Fibroblast of lung (primary cell): ENCODE measurements at regions not wholly inside any gene's neighbourhood (a gene's known extent, or its start where the extent isn't known, plus 50 kb on each side); places are given as distances from the start of the nearest gene placed in this dataset.
A peak's percentile ranks its signal among the peaks of the same experiment; 100 is the strongest.

Experiments used
- DNase-seq, 2 donors: peaks; one replicate each; pipeline versions ENCODE4 v3.0.0 to v3.0.0-alpha.2; 2010; ENCODE audit warnings: low read depth in 2 of 2
- H2AFZ ChIP-seq: 2 replicates; pipeline ENCODE4 v1.5.1; 2012; ENCODE audit warnings: low read length, control low read depth, inconsistent platforms
- H3K27ac ChIP-seq: 2 replicates; pipeline ENCODE4 v1.5.1; 2011; ENCODE audit warnings: low read length, control low read depth; ENCODE audit not compliant: insufficient read depth
- H3K27me3 ChIP-seq: 2 replicates; pipeline ENCODE4 v1.5.1; 2011; ENCODE audit warnings: mild to moderate bottlenecking, low read length; ENCODE audit not compliant: control insufficient read depth, insufficient read depth
- H3K36me3 ChIP-seq: 2 replicates; pipeline ENCODE4 v1.5.1; 2011; ENCODE audit warnings: low read length; ENCODE audit not compliant: control insufficient read depth, insufficient read depth
- H3K4me1 ChIP-seq: 2 replicates; pipeline ENCODE4 v1.5.1; 2011; ENCODE audit warnings: low read length; ENCODE audit not compliant: control insufficient read depth, insufficient read depth; ENCODE audit errors: extremely low read depth
- H3K4me2 ChIP-seq: 2 replicates; pipeline ENCODE4 v1.5.1; 2011; ENCODE audit warnings: low read length, control low read depth; ENCODE audit not compliant: insufficient read depth; ENCODE audit errors: extremely low read depth
- H3K4me3 ChIP-seq, 4 experiments: fragments of 200-600 bp in 1 of 4; sonication (generic) in 1 of 4; replicated peaks in 1 of 4; 2 replicates each; pipeline ENCODE4 v1.5.1; 2011 to 2016; ENCODE audit warnings: low read length in 4 of 4, low read depth in 3 of 4, mild to moderate bottlenecking in 3 of 4, control low read depth in 2 of 4, inconsistent platforms in 1 of 4, mixed read lengths in 1 of 4; ENCODE audit not compliant: insufficient read depth in 1 of 4; ENCODE audit errors: control extremely low read depth in 1 of 4
- H3K79me2 ChIP-seq: 2 replicates; pipeline ENCODE4 v1.5.1; 2012; ENCODE audit warnings: mild to moderate bottlenecking, low read length, inconsistent platforms; ENCODE audit not compliant: control insufficient read depth, insufficient read depth
- H3K9ac ChIP-seq: 2 replicates; pipeline ENCODE4 v1.5.1; 2011; ENCODE audit warnings: mild to moderate bottlenecking, low read length, control low read depth; ENCODE audit not compliant: insufficient read depth
- H3K9me3 ChIP-seq: 2 replicates; pipeline ENCODE4 v1.5.1; 2012; ENCODE audit warnings: low read depth, low read length; ENCODE audit not compliant: control insufficient read depth, insufficient read depth
- H4K20me1 ChIP-seq: 2 replicates; pipeline ENCODE4 v1.5.1; 2011; ENCODE audit warnings: low read length; ENCODE audit not compliant: control insufficient read depth, insufficient read depth; ENCODE audit errors: extremely low read depth
- EZH2 ChIP-seq: IDR thresholded peaks from 2 replicates; pipeline ENCODE4 v1.5.1; 2012; ENCODE audit warnings: low read length, control low read depth, mild to moderate bottlenecking; ENCODE audit errors: missing control alignments
- TF ChIP-seq, protein P1 (sequence below), 2 donors: IDR thresholded peaks in 1 of 2; conservative IDR thresholded peaks in 1 of 2; 1 replicate in 1 of 2; 2 replicates in 1 of 2; pipeline ENCODE4 v1.5.1; 2011 to 2012; ENCODE audit warnings: low read length in 2 of 2, control low read depth in 1 of 2, inconsistent platforms in 1 of 2, low read depth in 1 of 2, mild to moderate bottlenecking in 1 of 2

DNA sequence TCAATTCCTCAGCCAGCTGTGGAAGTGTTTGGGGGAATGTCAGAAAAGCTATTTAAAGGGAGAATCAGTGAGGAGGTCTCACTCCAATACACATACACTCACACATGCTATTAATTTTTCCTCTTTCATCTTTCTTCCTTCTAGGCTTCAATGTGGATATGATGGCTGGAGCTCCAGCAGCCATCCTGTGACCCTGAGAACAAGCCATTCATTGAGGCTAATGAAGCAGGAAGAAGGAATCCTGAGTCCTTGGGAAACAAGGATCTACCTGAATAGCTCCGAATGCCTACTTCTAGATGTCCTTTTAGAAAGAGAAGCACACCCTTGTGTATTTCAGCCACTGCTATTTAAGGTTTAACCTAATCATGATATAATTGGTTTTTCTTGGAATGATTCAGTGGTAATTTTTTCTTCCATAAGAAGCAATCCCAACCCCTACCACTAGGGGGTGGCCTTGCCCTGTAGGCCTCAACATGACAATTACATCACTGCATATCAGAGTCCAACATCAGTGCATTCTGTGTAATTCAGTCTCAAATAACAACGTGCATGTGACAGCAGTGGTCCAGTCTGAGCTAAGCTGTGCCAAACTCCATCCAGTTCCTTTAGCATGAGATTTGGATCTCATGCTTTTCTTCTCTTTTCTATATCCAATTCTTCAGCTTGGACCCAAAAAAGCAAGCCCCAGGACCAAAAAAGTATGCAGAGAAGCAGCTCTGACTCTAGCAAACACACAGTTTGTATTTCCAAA lies 85.3 kb upstream of the ANKRD1 start:
- Histone ChIP-seq H3K36me3 (no peaks in the 10 kb centered on the region), H3K79me2 (no peaks in the 10 kb centered on the region), H3K27ac (no peak overlapping the region), H3K4me2 (no peak overlapping the region), H3K4me3 (no peak overlapping the region), H2AFZ (peak overlapping the region; percentile 8), H3K9me3 (no peaks in the 10 kb centered on the region), H4K20me1 (no peaks in the 10 kb centered on the region), H3K4me1 (no peaks in the 10 kb centered on the region), H3K9ac (no peak overlapping the region), H3K27me3 (no peaks in the 10 kb centered on the region)
- TF ChIP-seq, protein P1, sequence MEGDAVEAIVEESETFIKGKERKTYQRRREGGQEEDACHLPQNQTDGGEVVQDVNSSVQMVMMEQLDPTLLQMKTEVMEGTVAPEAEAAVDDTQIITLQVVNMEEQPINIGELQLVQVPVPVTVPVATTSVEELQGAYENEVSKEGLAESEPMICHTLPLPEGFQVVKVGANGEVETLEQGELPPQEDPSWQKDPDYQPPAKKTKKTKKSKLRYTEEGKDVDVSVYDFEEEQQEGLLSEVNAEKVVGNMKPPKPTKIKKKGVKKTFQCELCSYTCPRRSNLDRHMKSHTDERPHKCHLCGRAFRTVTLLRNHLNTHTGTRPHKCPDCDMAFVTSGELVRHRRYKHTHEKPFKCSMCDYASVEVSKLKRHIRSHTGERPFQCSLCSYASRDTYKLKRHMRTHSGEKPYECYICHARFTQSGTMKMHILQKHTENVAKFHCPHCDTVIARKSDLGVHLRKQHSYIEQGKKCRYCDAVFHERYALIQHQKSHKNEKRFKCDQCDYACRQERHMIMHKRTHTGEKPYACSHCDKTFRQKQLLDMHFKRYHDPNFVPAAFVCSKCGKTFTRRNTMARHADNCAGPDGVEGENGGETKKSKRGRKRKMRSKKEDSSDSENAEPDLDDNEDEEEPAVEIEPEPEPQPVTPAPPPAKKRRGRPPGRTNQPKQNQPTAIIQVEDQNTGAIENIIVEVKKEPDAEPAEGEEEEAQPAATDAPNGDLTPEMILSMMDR (conservative IDR thresholded peaks at IDR 0.05 in 1 of 2, IDR thresholded peaks at IDR 0.05 in 1 of 2; ENCODE audit: low read depth in 1 of 2, low read length in 2 of 2): peak; percentile 94 to 98
- TF ChIP-seq EZH2: no peak
- DNase-seq: peak; percentile 73 to 87

DNA sequence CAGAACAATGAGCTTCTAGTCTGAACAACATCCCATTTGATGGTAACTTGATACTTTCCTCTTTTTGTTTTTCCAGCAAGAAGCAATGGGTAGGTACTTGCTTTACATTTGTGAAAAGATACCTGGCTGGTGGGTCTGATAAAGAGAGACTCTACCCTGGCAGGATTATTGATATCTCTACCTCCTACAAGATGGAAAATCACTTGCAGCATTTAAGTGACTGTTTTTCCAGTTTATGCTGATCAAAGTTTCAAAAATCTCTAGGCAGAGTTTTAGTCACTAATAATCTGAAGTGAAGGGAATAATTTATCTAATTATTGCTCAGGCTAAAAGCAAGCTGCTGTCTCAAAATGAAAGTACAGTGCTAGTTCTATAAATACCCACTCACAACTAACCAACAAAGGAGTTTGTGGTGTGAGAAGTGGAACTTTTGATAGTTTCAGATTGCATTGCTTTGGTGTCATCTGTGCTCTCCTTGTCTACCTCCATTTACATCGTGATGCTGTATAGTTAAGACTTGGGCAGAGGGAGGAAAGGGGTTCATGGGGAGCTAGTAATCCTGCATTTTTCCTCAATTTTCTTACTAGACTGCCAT lies 86.0 kb upstream of the ANKRD1 start:
- Histone ChIP-seq H3K27ac (no peak overlapping the region), H3K4me3 (no peak overlapping the region), H3K9ac (no peak overlapping the region), H3K27me3 (no peaks in the 10 kb centered on the region), H3K4me1 (no peaks in the 10 kb centered on the region), H3K9me3 (no peaks in the 10 kb centered on the region), H2AFZ (no peak overlapping the region), H3K36me3 (no peaks in the 10 kb centered on the region), H3K79me2 (no peaks in the 10 kb centered on the region), H3K4me2 (no peak overlapping the region), H4K20me1 (no peaks in the 10 kb centered on the region)
- DNase-seq: no peak
- TF ChIP-seq, protein P1 (conservative IDR thresholded peaks at IDR 0.05 in 1 of 2, IDR thresholded peaks at IDR 0.05 in 1 of 2; ENCODE audit: low read depth in 1 of 2, low read length in 2 of 2): no peak
- TF ChIP-seq EZH2: no peak

DNA sequence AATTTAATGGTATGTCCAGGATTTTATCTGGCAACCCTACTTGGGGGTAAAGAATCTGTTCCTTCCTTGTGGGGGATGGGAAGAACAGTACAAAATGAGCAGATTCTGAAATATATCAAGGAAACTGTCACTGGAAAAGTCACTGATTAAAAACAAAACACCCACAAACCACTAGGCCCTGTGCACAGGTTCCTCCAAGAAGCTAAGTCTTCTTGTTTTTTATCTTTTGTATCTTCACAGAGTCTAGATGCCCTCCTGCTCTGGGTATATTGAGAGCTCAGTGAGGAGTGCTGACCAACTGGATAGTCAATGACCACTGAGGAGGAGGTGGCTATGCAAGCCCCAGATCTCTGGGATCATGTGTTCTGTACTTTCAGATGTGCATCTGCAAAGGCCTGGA lies 86.8 kb upstream of the ANKRD1 start:
- H3K4me3 ChIP-seq: no peak overlapping the region
- H3K9ac ChIP-seq: no peak overlapping the region
- H3K27me3 ChIP-seq: no peaks in the 10 kb centered on the region
- H3K36me3 ChIP-seq: no peaks in the 10 kb centered on the region
- no peaks in the 10 kb centered on the region for H3K79me2 ChIP-seq
- no peak overlapping the region for H2AFZ ChIP-seq
- no peak overlapping the region for H3K4me2 ChIP-seq
- no peaks in the 10 kb centered on the region for H4K20me1 ChIP-seq
- H3K27ac ChIP-seq: no peak overlapping the region
- TF ChIP-seq, protein P1 (conservative IDR thresholded peaks at IDR 0.05 in 1 of 2, IDR thresholded peaks at IDR 0.05 in 1 of 2; ENCODE audit: low read depth in 1 of 2, low read length in 2 of 2): no peak
- no peak for TF ChIP-seq EZH2
- DNase-seq: no peak
- no peaks in the 10 kb centered on the region for H3K4me1 ChIP-seq
- H3K9me3 ChIP-seq: no peaks in the 10 kb centered on the region
